GM13977 (cell line): ENCODE measurements at regions not wholly inside any gene's neighbourhood (a gene's known extent, or its start where the extent isn't known, plus 50 kb on each side); places are given as distances from the start of the nearest gene placed in this dataset.
"Not testable (repeated sequence)": the region's sequence is repeated elsewhere in the genome, so short reads cannot be mapped to it uniquely, and the experiment has no call there.

Experiments used
- DNase-seq: peaks from one replicate; pipeline ENCODE4 v3.0.0; 2012; ENCODE audit warnings: low spot score
- CTCF ChIP-seq: IDR thresholded peaks from 2 replicates; pipeline ENCODE4 v1.5.1; 2012; ENCODE audit warnings: mild to moderate bottlenecking, control low read depth; ENCODE audit not compliant: insufficient read depth; ENCODE audit errors: extremely low read depth, missing control alignments
- in situ Hi-C: fragments of 300-500 bp; cut with MboI; formaldehyde crosslinking; loops from one replicate; pipeline ENCODE4 v1.12.0; 2022; ENCODE audit warnings: low sequenced_read_pairs, low pct_unique_long_range_greater_than_20kb, mixed read lengths, inconsistent platforms; ENCODE audit not compliant: unreplicated experiment

- no peak for DNase-seq
- in situ Hi-C loops, result no loop called here
- no peak for TF ChIP-seq CTCF
Observed at GRCh38 chr3:158925828-158926494, 124.1 kb downstream of the MFSD1 start.

GRCh38 chr3:158935846-158936245 is 134.0 kb downstream of the MFSD1 start:
- no peak for DNase-seq
- TF ChIP-seq CTCF, result no peak
- in situ Hi-C loops, result no loop called here

- DNase-seq, result no peak
- in situ Hi-C loops, result no loop called here
Observed at GRCh38 chr3:158936530-158937113, 134.8 kb downstream of the MFSD1 start.

GRCh38 chr3:158950178-158950901 is 148.5 kb downstream of the MFSD1 start:
- in situ Hi-C loops, result no loop called here
- no peak for DNase-seq
- no peak for TF ChIP-seq CTCF

More at GRCh38 chr3:158936530-158937113, 134.8 kb downstream of the MFSD1 start:
- TF ChIP-seq CTCF, result no peak

GRCh38 chr3:158953131-158953530 is 151.3 kb downstream of the MFSD1 start:
- in situ Hi-C loops, result no loop called here
- DNase-seq, result no peak
- TF ChIP-seq CTCF, result no peak

- no peak for TF ChIP-seq CTCF
- in situ Hi-C loops, result no loop called here
- no peak for DNase-seq
Observed at GRCh38 chr3:158954420-158954819, 152.6 kb downstream of the MFSD1 start.

GRCh38 chr3:158957777-158958176 is 155.9 kb downstream of the MFSD1 start:
- in situ Hi-C loops, DNase-seq: not testable (repeated sequence)
